Epithelial cell of proximal tubule (primary cell): ENCODE measurements at regions not wholly inside any gene's neighbourhood (a gene's known extent, or its start where the extent isn't known, plus 50 kb on each side); places are given as distances from the start of the nearest gene placed in this dataset.

Experiments
- DNase-seq: peaks from one replicate; pipeline ENCODE4 v3.0.0-alpha.2; 2011; ENCODE audit warnings: low read depth
- H3K4me3 ChIP-seq: 2 replicates; pipeline ENCODE4 v1.5.1; 2011; ENCODE audit warnings: low read depth, mild to moderate bottlenecking, low read length
- CTCF ChIP-seq: conservative IDR thresholded peaks from 2 replicates; pipeline ENCODE4 v1.5.1; 2012; ENCODE audit warnings: low read depth, mild to moderate bottlenecking, low read length

- peak; percentile 13 for DNase-seq
- no peak for TF ChIP-seq CTCF
- H3K4me3 ChIP-seq = no peak overlapping the region
Observed at GRCh38 chr12:70106347-70106746, 136.9 kb upstream of the CNOT2 start.

- no peak for DNase-seq
- H3K4me3 ChIP-seq = no peak overlapping the region
- TF ChIP-seq CTCF = no peak
Observed at GRCh38 chr12:70110085-70110484, 133.1 kb upstream of the CNOT2 start.

GRCh38 chr12:70117670-70118069 is 125.6 kb upstream of the CNOT2 start:
- H3K4me3 ChIP-seq = no peak overlapping the region
- no peak for TF ChIP-seq CTCF
- no peak for DNase-seq

GRCh38 chr12:70120970-70121369 is 122.3 kb upstream of the CNOT2 start:
- no peak overlapping the region for H3K4me3 ChIP-seq
- no peak for TF ChIP-seq CTCF
- no peak for DNase-seq

GRCh38 chr12:70121562-70121961 is 121.7 kb upstream of the CNOT2 start:
- TF ChIP-seq CTCF = no peak
- DNase-seq = no peak

GRCh38 chr12:70122804-70123203 is 120.4 kb upstream of the CNOT2 start:
- no peak overlapping the region for H3K4me3 ChIP-seq
- TF ChIP-seq CTCF = no peak
- DNase-seq = no peak

More at GRCh38 chr12:70121562-70121961, 121.7 kb upstream of the CNOT2 start:
- no peak overlapping the region for H3K4me3 ChIP-seq

GRCh38 chr12:70149013-70149412 is 94.2 kb upstream of the CNOT2 start:
- no peak for TF ChIP-seq CTCF
- DNase-seq = no peak
- no peak overlapping the region for H3K4me3 ChIP-seq
